ENCODE measurements at regions not wholly inside any gene's neighbourhood (a gene's known extent, or its start where the extent isn't known, plus 50 kb on each side); places are given as distances from the start of the nearest gene placed in this dataset.

GRCh38 chr3:197350446-197350845, 52.0 kb upstream of the DLG1 start:
- Histone ChIP-seq H3K4me1 (peaks cover 20% of the 10 kb centered on the region), H3K4me3 (no peak overlapping the region), H3K27me3 (ENCODE audit: insufficient read depth in 3 of 3, low read length in 2 of 3) (no peaks in the 10 kb centered on the region), H3K36me3 (ENCODE audit: insufficient read depth in 1 of 2, low read depth in 1 of 2) (no peaks in the 10 kb centered on the region), H3K27ac (no peak overlapping the region), H3K9me3 (no peaks in the 10 kb centered on the region)
- DNase-seq (no peak), ATAC-seq (no peak)
- intact Hi-C loops (cut with DNase I): loop anchor here in 1 of 2 donors (5.0 kb wide), 1 partner anchor 53 kb away; the partner anchor contains the start of gene DLG1
- WGBS, 3 donors: 82 to 91% (median 86%) methylated on average over 13 of the region's 13 CpGs
- no peak for TF ChIP-seq CTCF (IDR thresholded peaks at IDR 0.05)

GRCh38 chr3:197349368-197349767, 51.0 kb upstream of the DLG1 start:
- Histone ChIP-seq H3K36me3 (ENCODE audit: insufficient read depth in 1 of 2, low read depth in 1 of 2) (no peaks in the 10 kb centered on the region), H3K4me1 (peaks cover 13% of the 10 kb centered on the region), H3K27me3 (ENCODE audit: insufficient read depth in 3 of 3, low read length in 2 of 3) (no peaks in the 10 kb centered on the region), H3K9me3 (no peaks in the 10 kb centered on the region), H3K27ac (no peak overlapping the region), H3K4me3 (no peak overlapping the region)
- ATAC-seq: no peak
- TF ChIP-seq CTCF (IDR thresholded peaks at IDR 0.05): no peak
- intact Hi-C loops (cut with DNase I): no loop called here
- DNase-seq: no peak
- WGBS, 3 donors: 85 to 92% (median 89%) methylated on average over 8 of the region's 8 CpGs
